22Rv1 (cell line): ENCODE measurements at regions not wholly inside any gene's neighbourhood (a gene's known extent, or its start where the extent isn't known, plus 50 kb on each side); places are given as distances from the start of the nearest gene placed in this dataset.
"Not testable (repeated sequence)": the region's sequence is repeated elsewhere in the genome, so short reads cannot be mapped to it uniquely, and the experiment has no call there.

ENCODE experiments used
- CTCF ChIP-seq: fragments of 450-650 bp; IDR thresholded peaks from 2 replicates; pipeline ENCODE4 v1.5.1; 2017; ENCODE audit warnings: mild to moderate bottlenecking
- ZFX ChIP-seq: fragments of 450-650 bp; IDR thresholded peaks from 2 replicates; pipeline ENCODE4 v1.6.1; 2017; ENCODE audit warnings: antibody characterized with exemption, borderline replicate concordance

- TF ChIP-seq CTCF, ZFX: not testable (repeated sequence)
Measured at GRCh38 chr15:30769390-30770124, 134.2 kb upstream of the FAN1 start.
